Mesenchymal stem cell (in vitro differentiated cells and primary cell): ENCODE measurements at regions not wholly inside any gene's neighbourhood (a gene's known extent, or its start where the extent isn't known, plus 50 kb on each side); places are given as distances from the start of the nearest gene placed in this dataset.

ENCODE experiments used
- DNase-seq: peaks from one replicate; pipeline ENCODE4 v3.0.0-alpha.2; 2013
- H2AFZ ChIP-seq: one replicate; pipeline ENCODE4 v1.6.1; 2013; ENCODE audit warnings: low read depth, mild to moderate bottlenecking, control low read depth, inconsistent platforms, low read length, moderate library complexity
- H2AK5ac ChIP-seq: 2 replicates; pipeline ENCODE4 v1.6.1; 2013; ENCODE audit warnings: low read length, moderate library complexity, mild to moderate bottlenecking, inconsistent platforms; ENCODE audit not compliant: severe bottlenecking
- H2BK120ac ChIP-seq: one replicate; pipeline ENCODE4 v1.6.1; 2013; ENCODE audit warnings: low read depth, mild to moderate bottlenecking, inconsistent platforms, low read length, moderate library complexity
- H2BK12ac ChIP-seq, 2 experiments: one replicate each; pipeline ENCODE4 v1.6.1; 2013; ENCODE audit warnings: inconsistent platforms in 2 of 2, low read length in 2 of 2, mild to moderate bottlenecking in 2 of 2, moderate library complexity in 2 of 2, control low read depth in 1 of 2
- H2BK15ac ChIP-seq: one replicate; pipeline ENCODE4 v1.6.1; 2013; ENCODE audit warnings: mild to moderate bottlenecking, low read depth, inconsistent platforms; ENCODE audit not compliant: poor library complexity, severe bottlenecking
- H2BK5ac ChIP-seq: 2 replicates; pipeline ENCODE4 v1.6.1; 2013; ENCODE audit warnings: low read depth, mild to moderate bottlenecking, low read length, control low read depth, inconsistent platforms; ENCODE audit not compliant: poor library complexity, severe bottlenecking
- H3K14ac ChIP-seq, 2 experiments: one replicate each; pipeline ENCODE4 v1.6.1; 2013; ENCODE audit warnings: inconsistent platforms in 2 of 2, low read length in 2 of 2, control low read depth in 1 of 2, mild to moderate bottlenecking in 1 of 2, moderate library complexity in 1 of 2
- H3K18ac ChIP-seq, 2 experiments: one replicate each; pipeline ENCODE4 v1.6.1; 2013; ENCODE audit warnings: inconsistent platforms in 2 of 2, low read length in 2 of 2, control low read depth in 1 of 2, low read depth in 1 of 2, mild to moderate bottlenecking in 1 of 2
- H3K23ac ChIP-seq, 2 experiments: one replicate each; pipeline ENCODE4 v1.6.1; 2013; ENCODE audit warnings: inconsistent platforms in 2 of 2, low read length in 2 of 2, mild to moderate bottlenecking in 2 of 2, moderate library complexity in 2 of 2, control low read depth in 1 of 2
- H3K27ac ChIP-seq: 2 replicates; pipeline ENCODE4 v1.5.1; 2013; ENCODE audit warnings: mild to moderate bottlenecking, moderate library complexity, low read length, control low read depth, inconsistent platforms; ENCODE audit not compliant: poor library complexity, severe bottlenecking
- H3K27me3 ChIP-seq, 2 experiments: 2 replicates each; pipeline versions ENCODE4 v1.6.1 to v1.7.0; 2013; ENCODE audit warnings: low read length in 2 of 2, mild to moderate bottlenecking in 2 of 2, moderate library complexity in 2 of 2, control low read depth in 1 of 2, inconsistent platforms in 1 of 2; ENCODE audit not compliant: control insufficient read depth in 1 of 2, insufficient read depth in 1 of 2
- H3K36me3 ChIP-seq, 2 experiments: 2 replicates each; pipeline versions ENCODE4 v1.6.1 to v1.7.0; 2013; ENCODE audit warnings: low read length in 2 of 2, control low read depth in 1 of 2, inconsistent platforms in 1 of 2, low read depth in 1 of 2, mild to moderate bottlenecking in 1 of 2; ENCODE audit not compliant: insufficient read depth in 2 of 2, control insufficient read depth in 1 of 2
- H3K4ac ChIP-seq, 2 experiments: one replicate each; pipeline ENCODE4 v1.6.1; 2013; ENCODE audit warnings: inconsistent platforms in 2 of 2, low read length in 2 of 2, mild to moderate bottlenecking in 2 of 2, moderate library complexity in 2 of 2, control low read depth in 1 of 2, low read depth in 1 of 2
- H3K4me1 ChIP-seq: 2 replicates; pipeline ENCODE4 v1.6.1; 2013; ENCODE audit warnings: low read depth, low read length, control low read depth; ENCODE audit not compliant: control insufficient read depth, insufficient read depth
- H3K4me2 ChIP-seq: 2 replicates; pipeline ENCODE4 v1.6.1; 2013; ENCODE audit warnings: low read length, mild to moderate bottlenecking, inconsistent platforms; ENCODE audit not compliant: poor library complexity, severe bottlenecking
- H3K4me3 ChIP-seq, 2 experiments: 2 replicates each; pipeline versions ENCODE4 v1.5.1 to v1.7.0; 2013; ENCODE audit warnings: low read length in 2 of 2, mild to moderate bottlenecking in 2 of 2, control low read depth in 1 of 2, low read depth in 1 of 2; ENCODE audit not compliant: insufficient read depth in 1 of 2
- H3K79me1 ChIP-seq: replicated peaks from 2 replicates; pipeline ENCODE4 v1.6.1; 2013; ENCODE audit warnings: mild to moderate bottlenecking, control low read depth, low read length, inconsistent platforms; ENCODE audit not compliant: poor library complexity, severe bottlenecking
- H3K9ac ChIP-seq: 2 replicates; pipeline ENCODE4 v1.7.0; 2013; ENCODE audit warnings: mild to moderate bottlenecking, low read length, moderate library complexity
- H3K9me3 ChIP-seq: 2 replicates; pipeline ENCODE4 v1.7.0; 2013; ENCODE audit warnings: mild to moderate bottlenecking, low read length; ENCODE audit not compliant: control insufficient read depth
- H4K8ac ChIP-seq: one replicate; pipeline ENCODE4 v1.6.1; 2013; ENCODE audit warnings: inconsistent platforms, mild to moderate bottlenecking, low read length, moderate library complexity
- H4K91ac ChIP-seq: one replicate; pipeline ENCODE4 v1.6.1; 2013; ENCODE audit warnings: mild to moderate bottlenecking, low read length, inconsistent platforms
- WGBS: methylation state at CpG from one replicate; pipeline ENCODE4 v1.1.7; 2013; ENCODE audit warnings: mixed read lengths; 5-methylcytosine and 5-hydroxymethylcytosine counted together

DNA sequence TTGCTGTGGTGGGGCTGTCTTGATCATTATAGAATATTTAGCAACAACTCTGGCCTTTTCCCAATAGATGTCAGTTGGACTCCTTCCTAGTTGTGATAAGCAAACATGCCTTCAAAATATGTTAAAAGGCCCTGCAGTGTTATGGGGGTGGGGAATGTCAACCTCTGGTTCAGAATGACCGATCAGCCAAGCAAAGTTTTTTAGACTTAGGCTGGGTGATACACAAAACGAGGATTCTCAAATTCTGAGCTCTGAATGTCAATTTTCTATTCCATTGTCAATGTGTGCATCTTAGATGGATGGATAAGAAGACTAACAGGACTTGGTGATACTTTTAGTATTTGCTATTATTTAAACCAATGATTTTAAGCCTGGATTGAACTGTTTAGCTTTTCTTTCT is 940.0 kb upstream of the GRIA3 start:
- 47% methylated on average over 2 of the region's 2 CpGs for WGBS

DNA sequence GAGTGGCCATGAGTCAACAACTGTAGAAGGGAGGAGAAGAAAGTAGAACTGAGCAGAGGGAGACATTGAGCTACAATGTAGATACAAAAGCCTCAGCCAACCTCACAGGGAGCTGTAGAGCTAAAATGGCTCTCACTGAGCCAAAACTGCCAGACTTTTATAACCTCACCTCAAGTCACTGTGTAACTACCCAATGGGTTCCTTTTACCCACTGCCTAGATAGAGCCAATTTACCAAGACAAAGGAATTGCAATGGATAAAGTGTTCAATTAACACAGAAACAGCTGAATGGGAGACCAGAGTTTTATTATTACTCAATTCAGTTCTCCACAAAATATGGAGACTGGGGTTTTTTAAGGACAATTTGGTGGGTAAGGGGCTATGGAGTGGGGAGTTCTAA is 938.9 kb upstream of the GRIA3 start:
- Histone ChIP-seq H2BK12ac (no peak overlapping the region), H2AFZ (no peak overlapping the region), H3K4me1 (no peaks in the 10 kb centered on the region), H3K4ac (no peak overlapping the region), H3K4me2 (no peak overlapping the region), H3K18ac (no peak overlapping the region), H3K36me3 (no peaks in the 10 kb centered on the region), H4K8ac (no peak overlapping the region), H3K9me3 (peaks cover 4% of the 10 kb centered on the region), H3K79me1 (no peaks in the 10 kb centered on the region), H4K91ac (no peak overlapping the region), H3K27ac (no peak overlapping the region), H3K27me3 (no peaks in the 10 kb centered on the region), H3K23ac (no peak overlapping the region), H2BK15ac (no peak overlapping the region), H2AK5ac (no peak overlapping the region), H2BK5ac (no peak overlapping the region), H2BK120ac (no peak overlapping the region), H3K4me3 (no peak overlapping the region), H3K14ac (no peak overlapping the region), H3K9ac (no peak overlapping the region)
- DNase-seq, result no peak

More for the DNA sequence above, 940.0 kb upstream of the GRIA3 start:
- Histone ChIP-seq H2BK15ac (no peak overlapping the region), H3K9me3 (peaks cover 4% of the 10 kb centered on the region), H2BK12ac (no peak overlapping the region), H3K18ac (no peak overlapping the region), H2BK120ac (no peak overlapping the region), H4K8ac (no peak overlapping the region), H2AK5ac (no peak overlapping the region), H3K4me3 (no peak overlapping the region), H3K79me1 (no peaks in the 10 kb centered on the region), H3K23ac (no peak overlapping the region), H3K4ac (no peak overlapping the region), H3K4me2 (no peak overlapping the region), H3K36me3 (no peaks in the 10 kb centered on the region), H3K27me3 (no peaks in the 10 kb centered on the region), H3K27ac (no peak overlapping the region), H3K9ac (no peak overlapping the region), H2AFZ (no peak overlapping the region), H3K14ac (no peak overlapping the region), H3K4me1 (no peaks in the 10 kb centered on the region), H4K91ac (no peak overlapping the region), H2BK5ac (no peak overlapping the region)
- no peak for DNase-seq

DNA sequence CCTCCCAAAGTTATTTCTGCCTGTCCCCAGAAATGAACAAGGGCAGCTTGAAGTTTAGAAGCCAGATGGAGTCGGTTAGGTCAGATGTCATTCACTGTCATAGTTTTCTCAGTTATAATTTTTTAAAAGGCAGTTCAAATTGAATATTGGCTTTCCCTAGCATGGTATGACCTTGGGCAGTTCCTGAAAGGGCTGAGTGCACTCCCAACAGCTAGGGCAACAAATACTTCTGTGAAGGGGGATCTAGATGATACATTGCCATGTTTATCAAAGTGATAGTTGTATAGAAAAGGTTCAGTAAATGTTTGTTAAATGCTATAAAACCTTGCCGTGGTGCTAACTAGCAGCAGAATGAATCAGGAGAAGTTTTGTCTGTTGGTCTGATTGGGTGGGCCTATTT is 938.1 kb upstream of the GRIA3 start:
- no peak overlapping the region for H2AK5ac ChIP-seq

DNA sequence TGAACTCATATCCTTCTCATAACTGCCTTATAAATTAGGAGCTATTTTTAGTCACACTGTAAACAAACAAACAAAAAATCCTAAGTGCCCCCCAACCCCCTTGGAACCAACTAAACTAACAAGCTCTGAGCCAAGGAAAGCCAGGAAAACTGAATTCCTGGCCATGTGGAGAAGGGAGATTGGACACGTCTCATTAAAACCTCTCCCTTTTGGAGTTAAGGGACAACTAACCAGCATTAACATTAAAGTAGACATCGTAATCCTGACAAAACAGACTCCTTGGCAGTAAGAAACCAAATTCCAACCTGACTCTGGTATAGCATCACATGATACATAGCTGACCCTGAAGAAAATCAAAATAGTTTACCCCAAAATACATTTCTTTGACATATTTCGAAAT is 937.1 kb upstream of the GRIA3 start:
- Histone ChIP-seq H3K14ac (no peak overlapping the region), H3K36me3 (no peaks in the 10 kb centered on the region), H3K4me3 (no peak overlapping the region), H2BK120ac (no peak overlapping the region), H2BK15ac (no peak overlapping the region), H3K9ac (no peak overlapping the region), H4K8ac (no peak overlapping the region), H2BK12ac (no peak overlapping the region), H3K4me2 (no peak overlapping the region), H3K27me3 (no peaks in the 10 kb centered on the region), H3K79me1 (no peaks in the 10 kb centered on the region), H3K23ac (no peak overlapping the region), H2AFZ (no peak overlapping the region), H4K91ac (no peak overlapping the region), H3K4ac (no peak overlapping the region), H3K9me3 (peaks cover under 1% of the 10 kb centered on the region), H3K4me1 (no peaks in the 10 kb centered on the region), H3K27ac (no peak overlapping the region), H3K18ac (no peak overlapping the region), H2BK5ac (no peak overlapping the region), H2AK5ac (no peak overlapping the region)
- WGBS, result 70% methylated on average over 2 of the region's 3 CpGs
- no peak for DNase-seq

More for the DNA sequence above, 938.1 kb upstream of the GRIA3 start:
- H4K91ac ChIP-seq, result no peak overlapping the region
- no CpG with 5 or more reads among the region's 2 CpGs for WGBS
- H3K27ac ChIP-seq, result no peak overlapping the region
- H2AFZ ChIP-seq, result no peak overlapping the region
- no peak for DNase-seq
- no peak overlapping the region for H2BK120ac ChIP-seq
- no peak overlapping the region for H2BK5ac ChIP-seq
- no peak overlapping the region for H3K4me3 ChIP-seq
- no peaks in the 10 kb centered on the region for H3K27me3 ChIP-seq
- H3K79me1 ChIP-seq, result no peaks in the 10 kb centered on the region
- no peaks in the 10 kb centered on the region for H3K36me3 ChIP-seq
- H4K8ac ChIP-seq, result no peak overlapping the region
- peaks cover 4% of the 10 kb centered on the region for H3K9me3 ChIP-seq
- no peaks in the 10 kb centered on the region for H3K4me1 ChIP-seq
- no peak overlapping the region for H3K18ac ChIP-seq
- no peak overlapping the region for H3K9ac ChIP-seq
- no peak overlapping the region for H3K14ac ChIP-seq
- no peak overlapping the region for H2BK12ac ChIP-seq
- no peak overlapping the region for H3K4ac ChIP-seq
- no peak overlapping the region for H3K23ac ChIP-seq
- no peak overlapping the region for H2BK15ac ChIP-seq
- no peak overlapping the region for H3K4me2 ChIP-seq
